Epithelial cell of esophagus (primary cell): ENCODE measurements at regions not wholly inside any gene's neighbourhood (a gene's known extent, or its start where the extent isn't known, plus 50 kb on each side); places are given as distances from the start of the nearest gene placed in this dataset.
A peak's percentile ranks its signal among the peaks of the same experiment; 100 is the strongest.
"Not testable (repeated sequence)": the region's sequence is repeated elsewhere in the genome, so short reads cannot be mapped to it uniquely, and the experiment has no call there.

ENCODE experiments used
- DNase-seq: peaks from one replicate; pipeline ENCODE4 v3.0.0; 2010; ENCODE audit warnings: low read depth
- H3K4me3 ChIP-seq: 2 replicates; pipeline ENCODE4 v1.5.1; 2011; ENCODE audit warnings: mild to moderate bottlenecking, low read length, control low read depth
- TF ChIP-seq, protein P1 (sequence below): IDR thresholded peaks from 2 replicates; pipeline ENCODE4 v1.5.1; 2011; ENCODE audit warnings: low read depth, mild to moderate bottlenecking, low read length, control low read depth, inconsistent platforms; ENCODE audit not compliant: insufficient read depth; ENCODE audit errors: missing control alignments

DNA sequence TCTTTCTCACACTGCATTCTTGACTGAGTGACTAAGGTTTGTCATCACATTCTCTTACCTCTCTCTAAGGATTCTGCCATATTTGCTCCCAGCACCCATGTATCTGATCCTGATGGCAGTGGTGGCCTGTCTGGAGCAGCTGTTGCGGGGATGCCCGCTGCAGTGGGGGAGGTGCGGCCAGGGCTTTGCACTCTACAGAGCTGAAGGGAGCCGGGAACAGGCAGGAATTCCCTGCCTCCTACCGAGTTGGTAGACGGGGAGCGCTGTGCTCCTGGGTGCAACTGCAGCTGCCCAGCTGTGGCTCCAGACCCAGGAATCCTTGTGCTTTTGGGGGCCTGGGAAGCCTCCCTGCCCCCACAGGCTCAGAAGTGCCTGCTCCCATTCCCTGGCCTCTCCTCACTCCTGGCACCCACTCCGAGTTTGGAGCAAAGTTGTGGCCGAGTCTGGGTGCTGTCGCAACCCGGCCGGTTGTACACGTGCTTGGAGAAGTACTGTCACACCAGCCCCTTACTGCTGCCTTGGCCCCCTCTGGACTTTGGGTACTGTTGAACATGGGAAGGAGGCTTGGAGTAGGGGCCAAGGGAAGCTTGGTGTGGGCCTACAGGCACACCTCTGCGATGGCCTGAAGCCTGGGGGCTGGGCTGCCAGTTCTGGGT lies 106.9 kb upstream of the OR4E1 start:
- TF ChIP-seq, protein P1, sequence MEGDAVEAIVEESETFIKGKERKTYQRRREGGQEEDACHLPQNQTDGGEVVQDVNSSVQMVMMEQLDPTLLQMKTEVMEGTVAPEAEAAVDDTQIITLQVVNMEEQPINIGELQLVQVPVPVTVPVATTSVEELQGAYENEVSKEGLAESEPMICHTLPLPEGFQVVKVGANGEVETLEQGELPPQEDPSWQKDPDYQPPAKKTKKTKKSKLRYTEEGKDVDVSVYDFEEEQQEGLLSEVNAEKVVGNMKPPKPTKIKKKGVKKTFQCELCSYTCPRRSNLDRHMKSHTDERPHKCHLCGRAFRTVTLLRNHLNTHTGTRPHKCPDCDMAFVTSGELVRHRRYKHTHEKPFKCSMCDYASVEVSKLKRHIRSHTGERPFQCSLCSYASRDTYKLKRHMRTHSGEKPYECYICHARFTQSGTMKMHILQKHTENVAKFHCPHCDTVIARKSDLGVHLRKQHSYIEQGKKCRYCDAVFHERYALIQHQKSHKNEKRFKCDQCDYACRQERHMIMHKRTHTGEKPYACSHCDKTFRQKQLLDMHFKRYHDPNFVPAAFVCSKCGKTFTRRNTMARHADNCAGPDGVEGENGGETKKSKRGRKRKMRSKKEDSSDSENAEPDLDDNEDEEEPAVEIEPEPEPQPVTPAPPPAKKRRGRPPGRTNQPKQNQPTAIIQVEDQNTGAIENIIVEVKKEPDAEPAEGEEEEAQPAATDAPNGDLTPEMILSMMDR: no peak
- H3K4me3 ChIP-seq: no peak overlapping the region
- no peak for DNase-seq

DNA sequence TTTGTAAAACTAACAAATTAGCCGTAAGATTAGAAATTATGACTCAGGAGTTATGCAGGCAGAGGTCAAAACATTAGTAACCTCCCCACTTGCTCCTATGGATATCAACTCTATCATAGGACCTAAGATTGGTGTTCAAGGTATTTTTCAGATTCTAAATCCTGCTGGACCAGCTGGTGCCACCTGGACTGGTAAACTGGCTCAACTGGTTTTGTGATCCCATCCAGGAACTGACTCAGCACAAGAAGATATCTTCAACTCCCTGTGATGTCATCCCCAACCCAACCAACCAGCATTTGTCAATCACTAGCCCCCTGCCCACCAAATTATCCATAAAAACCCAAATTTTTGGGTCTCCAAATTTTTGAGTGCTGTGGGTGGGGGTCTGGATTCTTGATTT lies 98.1 kb upstream of the OR4E1 start:
- TF ChIP-seq, protein P1: no peak
- DNase-seq: peak; percentile 91
- H3K4me3 ChIP-seq: no peak overlapping the region

DNA sequence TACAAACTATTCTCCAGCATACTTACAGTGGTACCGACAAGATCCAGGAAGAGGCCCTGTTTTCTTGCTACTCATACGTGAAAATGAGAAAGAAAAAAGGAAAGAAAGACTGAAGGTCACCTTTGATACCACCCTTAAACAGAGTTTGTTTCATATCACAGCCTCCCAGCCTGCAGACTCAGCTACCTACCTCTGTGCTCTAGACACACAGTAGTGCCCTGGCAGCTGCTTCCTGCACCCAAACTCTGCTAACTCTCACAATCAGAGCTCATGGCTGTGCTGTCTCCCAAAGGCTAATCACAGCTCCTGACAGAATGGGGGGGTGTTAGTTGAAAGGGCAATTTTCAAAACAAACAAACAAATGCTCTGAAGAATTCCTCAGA lies 95.2 kb upstream of the OR4E1 start:
- DNase-seq: no peak
- TF ChIP-seq, protein P1: no peak
- H3K4me3 ChIP-seq: no peak overlapping the region

DNA sequence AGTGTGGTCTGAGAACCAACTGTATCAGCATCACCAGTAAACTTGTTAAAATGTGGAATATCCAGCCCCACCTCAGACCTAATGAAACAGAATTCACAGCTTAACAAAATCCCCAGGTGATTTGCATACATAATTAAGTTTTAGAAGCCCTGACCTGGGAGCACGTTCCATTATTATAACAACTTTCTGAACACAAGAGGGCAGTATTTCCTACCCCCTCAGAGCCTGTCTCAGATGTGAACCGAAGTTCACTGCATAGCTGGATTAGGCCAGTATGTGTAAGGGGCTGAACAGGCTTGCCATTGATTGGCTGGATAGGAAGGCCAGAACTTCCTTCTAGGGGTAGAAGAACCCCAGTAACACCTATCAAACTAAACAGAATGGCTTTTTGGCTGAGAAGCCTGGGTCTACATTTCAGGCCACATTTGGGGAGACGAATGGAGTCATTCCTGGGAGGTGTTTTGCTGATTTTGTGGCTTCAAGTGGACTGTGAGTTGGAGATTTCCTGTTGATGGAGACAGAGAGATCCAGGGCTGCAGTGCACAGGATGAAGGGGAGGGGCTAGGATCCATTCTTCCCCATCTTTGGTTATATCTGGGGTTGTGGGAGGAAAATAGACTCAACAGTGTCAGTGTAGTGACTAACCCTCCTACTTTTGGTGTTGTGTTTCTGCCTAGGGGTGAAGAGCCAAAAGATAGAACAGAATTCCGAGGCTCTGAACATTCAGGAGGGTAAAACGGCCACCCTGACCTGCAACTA lies 94.7 kb upstream of the OR4E1 start:
- TF ChIP-seq, protein P1: peak; percentile 63

DNA sequence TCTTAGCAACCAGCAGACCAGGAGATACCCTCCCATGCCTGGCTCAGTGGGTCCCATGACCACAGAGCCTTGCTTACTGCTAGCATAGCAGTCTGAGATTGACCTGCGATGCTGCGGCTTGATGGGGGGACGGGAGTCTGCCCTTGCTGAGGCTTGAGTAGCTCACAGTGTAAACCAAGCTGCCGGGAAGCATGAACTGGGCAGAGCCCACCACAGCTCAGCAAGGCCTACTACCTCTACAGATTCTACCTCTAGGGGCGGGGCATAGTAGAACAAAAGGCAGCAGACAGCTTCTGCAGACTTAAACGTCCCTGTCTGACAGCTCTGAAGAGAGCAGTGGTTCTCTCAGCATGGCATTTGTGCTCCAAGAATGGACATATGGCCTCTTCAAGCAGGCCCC lies 86.7 kb upstream of the OR4E1 start:
- DNase-seq: not testable (repeated sequence)

More for the DNA sequence above, 94.7 kb upstream of the OR4E1 start:
- no peak overlapping the region for H3K4me3 ChIP-seq
- peak; percentile 60 for DNase-seq

DNA sequence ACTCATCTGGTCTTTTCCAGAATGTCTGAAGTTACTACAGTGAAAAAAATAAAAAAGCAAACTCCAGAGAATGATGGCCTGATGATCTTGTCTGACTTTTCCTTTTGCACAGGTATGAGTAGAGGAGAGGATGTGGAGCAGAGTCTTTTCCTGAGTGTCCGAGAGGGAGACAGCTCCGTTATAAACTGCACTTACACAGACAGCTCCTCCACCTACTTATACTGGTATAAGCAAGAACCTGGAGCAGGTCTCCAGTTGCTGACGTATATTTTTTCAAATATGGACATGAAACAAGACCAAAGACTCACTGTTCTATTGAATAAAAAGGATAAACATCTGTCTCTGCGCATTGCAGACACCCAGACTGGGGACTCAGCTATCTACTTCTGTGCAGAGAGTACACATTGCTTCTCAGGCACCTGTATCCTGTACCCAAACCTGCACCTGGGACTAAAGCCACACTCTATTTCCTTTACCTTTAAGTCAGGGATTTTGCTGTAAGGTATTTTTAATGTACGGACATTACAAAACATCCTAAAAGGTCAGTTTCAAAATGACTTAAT lies 75.8 kb upstream of the OR4E1 start:
- DNase-seq: no peak
- no peak overlapping the region for H3K4me3 ChIP-seq
- TF ChIP-seq, protein P1: no peak

More for the DNA sequence above, 86.7 kb upstream of the OR4E1 start:
- not testable (repeated sequence) for H3K4me3 ChIP-seq

DNA sequence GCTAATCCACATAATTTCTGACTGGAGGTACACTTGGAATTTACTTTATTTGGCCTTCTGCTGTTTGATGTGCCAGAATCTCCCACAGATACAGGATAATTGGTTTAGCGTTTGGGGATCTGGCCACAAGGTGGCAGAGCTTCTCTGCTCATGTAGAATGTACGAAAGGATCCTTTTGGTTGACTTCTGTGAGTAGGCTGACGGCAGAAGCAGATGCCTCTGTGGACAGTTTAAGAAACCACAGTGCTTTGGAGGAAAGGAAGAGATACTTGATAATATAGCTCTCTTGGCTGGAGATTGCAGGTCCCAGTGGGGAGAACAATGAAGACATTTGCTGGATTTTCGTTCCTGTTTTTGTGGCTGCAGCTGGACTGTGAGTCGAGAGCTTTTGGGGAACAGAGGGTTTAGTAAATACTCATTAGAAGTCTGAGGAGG lies 75.3 kb upstream of the OR4E1 start:
- TF ChIP-seq, protein P1: peak; percentile 83
- peak; percentile 55 for DNase-seq
- no peak overlapping the region for H3K4me3 ChIP-seq
